Stimulated activated CD8-positive, alpha-beta memory T cell treated with anti-CD3 and anti-CD28 coated beads, Interleukin-12 subunit alpha, Interleukin-12 subunit beta, amount 100 ng/mL, for 1 hour (primary cell): ENCODE measurements at regions not wholly inside any gene's neighbourhood (a gene's known extent, or its start where the extent isn't known, plus 50 kb on each side); places are given as distances from the start of the nearest gene placed in this dataset.
A peak's percentile ranks its signal among the peaks of the same experiment; 100 is the strongest.

ENCODE experiments used
- DNase-seq: peaks from one replicate; pipeline ENCODE4 v3.0.0-alpha.2; 2020; ENCODE audit warnings: low read depth

GRCh38 chr4:184575306-184575705, 73.9 kb downstream of the CASP3 start:
- DNase-seq, result no peak

GRCh38 chr4:184574861-184575260, 74.4 kb downstream of the CASP3 start:
- DNase-seq, result no peak

- no peak for DNase-seq
Observed at GRCh38 chr4:184573701-184574100, 75.5 kb downstream of the CASP3 start.

- no peak for DNase-seq
Observed at GRCh38 chr4:184568770-184569169, 80.5 kb downstream of the CASP3 start.

- DNase-seq, result no peak
Observed at GRCh38 chr4:184563621-184564020, 85.6 kb downstream of the CASP3 start.

GRCh38 chr4:184558996-184559395, 84.6 kb upstream of the IRF2 start:
- DNase-seq, result no peak

GRCh38 chr4:184553891-184554290, 79.5 kb upstream of the IRF2 start:
- DNase-seq, result no peak

GRCh38 chr4:184550476-184550875, 76.1 kb upstream of the IRF2 start:
- no peak for DNase-seq

GRCh38 chr4:184548648-184549341, 74.4 kb upstream of the IRF2 start:
- no peak for DNase-seq

- DNase-seq, result no peak
Observed at GRCh38 chr4:184548316-184548647, 73.9 kb upstream of the IRF2 start.

GRCh38 chr4:184544788-184545409, 70.5 kb upstream of the IRF2 start:
- DNase-seq, result no peak

GRCh38 chr4:184541907-184542306, 67.6 kb upstream of the IRF2 start:
- DNase-seq, result no peak

- no peak for DNase-seq
Observed at GRCh38 chr4:184540307-184540706, 66.0 kb upstream of the IRF2 start.

GRCh38 chr4:184538023-184538599, 63.8 kb upstream of the IRF2 start:
- peak; percentile 42 for DNase-seq

- peak; percentile 90 for DNase-seq
Observed at GRCh38 chr4:184537269-184538022, 63.1 kb upstream of the IRF2 start.

- no peak for DNase-seq
Observed at GRCh38 chr4:184536881-184537248, 62.5 kb upstream of the IRF2 start.

GRCh38 chr4:184536065-184536880, 61.9 kb upstream of the IRF2 start:
- DNase-seq, result no peak

- no peak for DNase-seq
Observed at GRCh38 chr4:184534511-184535391, 60.4 kb upstream of the IRF2 start.

GRCh38 chr4:184533908-184534307, 59.6 kb upstream of the IRF2 start:
- DNase-seq, result no peak

- DNase-seq, result no peak
Observed at GRCh38 chr4:184531008-184531407, 56.7 kb upstream of the IRF2 start.

GRCh38 chr4:184529283-184529682, 54.9 kb upstream of the IRF2 start:
- no peak for DNase-seq
